Epithelial cell of prostate (primary cell): ENCODE measurements at regions not wholly inside any gene's neighbourhood (a gene's known extent, or its start where the extent isn't known, plus 50 kb on each side); places are given as distances from the start of the nearest gene placed in this dataset.

Experiments used
- DNase-seq: peaks from one replicate; pipeline ENCODE4 v3.0.0-alpha.2; 2011; ENCODE audit warnings: low read depth, low spot score
- H3K27ac ChIP-seq: fragments of 450-650 bp; 2 replicates; pipeline ENCODE4 v1.5.1; 2017; ENCODE audit warnings: mild to moderate bottlenecking

GRCh38 chr5:3862906-3863305 lies 267.3 kb downstream of the IRX1 start:
- H3K27ac ChIP-seq = no peak overlapping the region
- DNase-seq = no peak

- H3K27ac ChIP-seq = no peak overlapping the region
Observed at GRCh38 chr5:3875144-3875543, 279.5 kb downstream of the IRX1 start.

GRCh38 chr5:3878267-3878666 lies 282.6 kb downstream of the IRX1 start:
- no peak for DNase-seq
- no peak overlapping the region for H3K27ac ChIP-seq

More at GRCh38 chr5:3875144-3875543, 279.5 kb downstream of the IRX1 start:
- DNase-seq = no peak

- DNase-seq = no peak
- H3K27ac ChIP-seq = no peak overlapping the region
Observed at GRCh38 chr5:3883040-3883439, 287.4 kb downstream of the IRX1 start.

GRCh38 chr5:3886524-3887451 lies 291.2 kb downstream of the IRX1 start:
- no peak for DNase-seq
- no peak overlapping the region for H3K27ac ChIP-seq

GRCh38 chr5:3888310-3888709 lies 292.7 kb downstream of the IRX1 start:
- DNase-seq = no peak

GRCh38 chr5:3889412-3890142 lies 293.9 kb downstream of the IRX1 start:
- no peak for DNase-seq
- no peak overlapping the region for H3K27ac ChIP-seq

More at GRCh38 chr5:3888310-3888709, 292.7 kb downstream of the IRX1 start:
- H3K27ac ChIP-seq = no peak overlapping the region

GRCh38 chr5:3891113-3891512 lies 295.5 kb downstream of the IRX1 start:
- no peak overlapping the region for H3K27ac ChIP-seq
- DNase-seq = no peak

- DNase-seq = no peak
- H3K27ac ChIP-seq = no peak overlapping the region
Observed at GRCh38 chr5:3893527-3893926, 297.9 kb downstream of the IRX1 start.

GRCh38 chr5:3893975-3894374 lies 298.3 kb downstream of the IRX1 start:
- DNase-seq = no peak

GRCh38 chr5:3896098-3896497 lies 300.5 kb downstream of the IRX1 start:
- H3K27ac ChIP-seq = no peak overlapping the region
- peak; percentile 39 for DNase-seq

More at GRCh38 chr5:3893975-3894374, 298.3 kb downstream of the IRX1 start:
- H3K27ac ChIP-seq = no peak overlapping the region

GRCh38 chr5:3899093-3899492 lies 303.5 kb downstream of the IRX1 start:
- H3K27ac ChIP-seq = no peak overlapping the region
- no peak for DNase-seq

- H3K27ac ChIP-seq = no peak overlapping the region
- DNase-seq = no peak
Observed at GRCh38 chr5:3904584-3904983, 309.0 kb downstream of the IRX1 start.

GRCh38 chr5:3905031-3905430 lies 309.4 kb downstream of the IRX1 start:
- no peak for DNase-seq
- H3K27ac ChIP-seq = no peak overlapping the region

GRCh38 chr5:3905521-3905920 lies 309.9 kb downstream of the IRX1 start:
- H3K27ac ChIP-seq = no peak overlapping the region
- no peak for DNase-seq

GRCh38 chr5:3911111-3911510 lies 315.5 kb downstream of the IRX1 start:
- H3K27ac ChIP-seq = no peak overlapping the region

GRCh38 chr5:3911773-3912172 lies 316.1 kb downstream of the IRX1 start:
- no peak overlapping the region for H3K27ac ChIP-seq
- DNase-seq = no peak

More at GRCh38 chr5:3911111-3911510, 315.5 kb downstream of the IRX1 start:
- DNase-seq = no peak

- no peak for DNase-seq
- no peak overlapping the region for H3K27ac ChIP-seq
Observed at GRCh38 chr5:3912790-3913189, 317.2 kb downstream of the IRX1 start.

GRCh38 chr5:3913279-3913678 lies 317.6 kb downstream of the IRX1 start:
- no peak overlapping the region for H3K27ac ChIP-seq
- DNase-seq = no peak

- no peak for DNase-seq
- H3K27ac ChIP-seq = no peak overlapping the region
Observed at GRCh38 chr5:3925022-3925421, 329.4 kb downstream of the IRX1 start.

GRCh38 chr5:3925935-3926334 lies 330.3 kb downstream of the IRX1 start:
- no peak overlapping the region for H3K27ac ChIP-seq
- DNase-seq = no peak
